ENCODE measurements at regions not wholly inside any gene's neighbourhood (a gene's known extent, or its start where the extent isn't known, plus 50 kb on each side); places are given as distances from the start of the nearest gene placed in this dataset.
"Not testable (repeated sequence)": the region's sequence is repeated elsewhere in the genome, so short reads cannot be mapped to it uniquely, and the experiment has no call there.

- no peak for DNase-seq
Measured at GRCh38 chr2:212766921-212767320, 228.3 kb upstream of the ERBB4 start.

DNA sequence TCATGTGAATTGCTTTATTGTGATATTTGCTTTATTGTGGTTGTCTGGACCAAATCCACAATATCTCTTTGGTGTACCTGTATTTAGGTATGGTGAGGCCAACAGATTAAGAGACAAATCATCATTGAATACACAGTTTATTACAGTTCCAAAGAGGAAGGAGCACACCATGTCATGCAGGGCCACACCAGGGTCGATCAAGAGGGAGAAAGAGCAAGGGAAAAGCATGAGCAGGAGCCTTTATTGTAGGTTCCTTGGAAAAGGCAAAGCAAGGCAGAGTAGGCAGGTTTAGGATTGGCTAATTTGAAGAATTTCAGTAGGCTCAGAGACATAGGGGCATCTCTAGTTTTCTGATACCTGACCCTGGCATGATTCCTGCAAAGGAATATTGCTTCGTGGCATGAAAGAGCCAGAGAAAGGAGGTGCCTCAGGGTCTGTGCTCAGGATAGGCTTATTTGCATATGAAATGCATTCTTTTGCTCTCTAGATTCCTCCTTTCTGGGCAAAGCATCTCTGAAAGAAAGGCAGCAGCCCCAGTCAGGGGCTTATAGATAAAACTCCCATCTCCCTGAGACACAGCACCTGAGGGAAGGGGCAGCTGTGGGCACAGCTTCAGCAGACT is 214.2 kb upstream of the ERBB4 start:
- no peak for DNase-seq

DNA sequence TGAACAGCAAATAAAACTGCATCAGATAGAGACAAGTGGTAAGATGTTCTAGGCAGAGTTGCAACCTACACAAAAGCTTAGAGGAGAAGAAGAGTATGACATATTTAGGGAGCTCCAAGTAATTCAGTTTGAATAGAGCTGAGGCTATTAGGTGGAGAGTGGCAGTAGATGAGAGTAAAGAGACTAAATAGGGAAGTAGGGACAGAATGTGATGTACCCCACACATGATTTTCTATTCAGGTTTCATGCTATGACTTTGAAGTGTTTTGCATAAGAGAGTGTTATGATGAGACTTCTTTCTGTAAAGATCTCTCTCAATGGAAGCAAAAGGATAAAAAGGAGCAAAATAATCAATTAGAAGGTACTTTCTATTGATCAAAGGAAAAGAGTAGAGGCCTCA is 206.8 kb upstream of the ERBB4 start:
- DNase-seq, result no peak

DNA sequence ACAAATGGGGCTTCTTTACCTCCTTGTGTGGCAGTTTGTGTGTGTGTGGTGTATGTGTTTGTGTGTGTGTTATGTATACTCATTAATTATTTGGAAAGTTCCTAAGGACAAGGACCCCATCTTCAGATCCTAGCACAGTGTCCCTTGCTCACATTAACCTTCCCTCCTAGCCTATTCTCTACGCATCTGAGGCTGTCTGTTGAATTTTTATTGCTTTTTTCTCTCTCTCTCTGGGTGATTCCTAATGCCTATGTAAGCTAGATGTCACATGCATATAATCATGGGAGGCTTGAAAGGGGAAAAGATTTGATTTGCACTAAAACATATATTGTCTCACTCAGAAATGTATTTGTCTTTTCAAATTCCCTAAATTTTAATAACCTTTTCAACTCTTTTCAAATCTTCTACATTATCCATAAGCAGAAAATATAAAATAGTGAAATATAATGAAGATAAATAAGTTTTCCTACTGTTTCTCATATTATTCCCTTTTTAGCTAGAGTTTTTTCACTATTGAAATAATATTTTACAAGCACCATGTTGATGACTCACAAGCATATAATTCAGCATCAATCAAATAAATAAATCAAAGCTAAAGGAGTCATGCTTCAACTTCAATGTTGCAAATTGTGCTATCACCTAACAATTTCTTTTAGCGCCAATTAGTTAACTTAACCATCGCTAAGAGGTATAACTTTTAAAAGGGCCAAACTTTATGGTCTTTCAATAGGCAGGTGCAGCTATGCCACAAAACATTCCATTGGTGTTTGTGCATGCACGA is 199.0 kb upstream of the ERBB4 start:
- DNase-seq, result no peak

DNA sequence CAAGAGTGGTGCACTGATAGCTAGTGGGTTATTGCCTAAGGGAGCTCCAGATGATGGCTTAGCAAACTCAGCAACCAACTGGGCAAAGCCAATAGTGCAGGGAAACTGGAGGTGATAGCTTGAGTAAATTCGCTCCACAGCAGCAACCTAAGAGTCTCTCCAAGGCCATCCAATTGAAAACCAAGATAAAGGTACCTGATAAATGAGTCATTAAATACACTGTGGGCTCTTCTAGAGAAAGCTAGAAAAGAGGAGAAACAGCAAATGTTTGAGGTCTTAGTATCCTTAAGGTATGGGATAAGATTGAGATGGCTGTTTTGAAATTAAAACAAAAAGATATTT is 197.8 kb upstream of the ERBB4 start:
- DNase-seq, result no peak

DNA sequence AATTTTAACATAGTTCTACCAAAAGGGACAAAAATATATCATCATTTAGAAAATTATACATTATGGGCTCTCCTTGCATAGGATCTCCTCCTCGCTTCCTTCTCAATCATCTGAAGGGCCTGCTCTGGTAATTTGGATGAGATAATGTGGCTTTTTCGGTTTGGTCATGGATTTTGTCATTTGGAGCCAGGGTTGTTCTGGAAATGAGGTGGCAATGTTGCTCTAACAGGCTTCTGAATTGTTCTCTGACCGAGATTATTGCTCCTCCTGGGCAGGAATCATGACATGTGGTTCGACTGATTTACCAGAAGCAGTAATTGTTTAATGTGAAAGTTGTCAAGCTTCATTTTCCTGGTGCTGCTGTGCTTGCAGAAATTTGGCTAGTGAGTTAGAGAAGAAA is 194.7 kb upstream of the ERBB4 start:
- DNase-seq, result no peak

GRCh38 chr2:212732860-212733259 is 194.3 kb upstream of the ERBB4 start:
- DNase-seq, result no peak

- no peak for DNase-seq
Measured at GRCh38 chr2:212730994-212731393, 192.4 kb upstream of the ERBB4 start.

GRCh38 chr2:212728717-212729116 is 190.1 kb upstream of the ERBB4 start:
- DNase-seq, result no peak

DNA sequence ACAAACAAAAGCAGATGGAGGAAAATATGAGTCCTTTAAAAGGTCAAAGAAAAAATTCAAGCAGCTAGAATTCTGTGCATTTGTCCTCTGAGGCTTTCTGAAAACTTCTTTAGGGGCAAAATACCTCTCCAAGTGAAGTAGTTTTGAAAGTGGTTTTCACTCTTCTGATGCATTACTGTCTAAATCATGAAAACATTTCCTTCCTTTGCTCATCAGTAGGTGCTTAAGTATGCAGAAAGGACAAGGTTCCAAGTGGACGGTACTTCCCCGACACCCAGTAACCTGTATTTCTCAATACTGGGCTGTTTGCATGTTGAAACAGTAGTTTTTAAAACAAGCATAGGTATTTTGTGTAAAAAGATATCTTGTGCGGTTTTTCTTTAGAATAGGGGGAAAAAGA is 189.1 kb upstream of the ERBB4 start:
- DNase-seq, result no peak

DNA sequence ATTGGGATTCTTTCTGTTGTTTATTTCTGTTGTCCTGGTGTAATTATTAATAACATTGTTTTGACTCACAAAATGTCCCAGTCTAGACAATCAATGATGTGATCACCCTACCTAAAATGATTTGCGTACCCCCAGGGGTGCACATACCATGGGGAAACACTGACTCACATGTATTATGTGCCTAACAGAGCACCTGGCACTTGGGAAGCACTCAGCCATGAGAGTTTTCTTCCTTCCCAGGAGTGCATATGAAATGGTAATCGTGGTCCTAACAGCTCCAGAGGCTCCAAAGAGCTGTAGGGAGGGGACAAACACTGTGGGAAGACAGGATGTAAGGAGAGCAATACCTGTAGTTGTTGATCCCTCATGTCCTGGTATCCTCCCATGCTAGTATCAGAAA is 187.8 kb upstream of the ERBB4 start:
- no peak for DNase-seq

DNA sequence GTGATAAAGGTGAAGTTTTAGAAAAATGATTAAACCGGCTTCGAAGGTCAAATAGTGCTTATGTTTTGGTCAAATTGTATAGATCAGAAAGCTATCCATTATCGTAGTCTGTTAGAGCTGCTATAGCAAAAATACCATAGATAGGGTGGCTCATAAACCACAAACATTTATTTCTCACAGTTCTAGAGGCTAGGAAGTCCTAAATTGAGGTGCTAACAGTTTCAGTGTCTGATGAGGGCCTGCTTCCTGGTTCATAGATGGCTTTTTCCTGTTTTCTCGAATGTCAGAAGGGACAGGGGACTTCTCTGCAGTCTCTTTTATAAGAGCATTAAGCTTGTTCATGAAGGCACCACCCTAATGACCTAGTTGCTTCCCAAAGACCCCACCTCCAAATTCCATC is 186.6 kb upstream of the ERBB4 start:
- no peak for DNase-seq

DNA sequence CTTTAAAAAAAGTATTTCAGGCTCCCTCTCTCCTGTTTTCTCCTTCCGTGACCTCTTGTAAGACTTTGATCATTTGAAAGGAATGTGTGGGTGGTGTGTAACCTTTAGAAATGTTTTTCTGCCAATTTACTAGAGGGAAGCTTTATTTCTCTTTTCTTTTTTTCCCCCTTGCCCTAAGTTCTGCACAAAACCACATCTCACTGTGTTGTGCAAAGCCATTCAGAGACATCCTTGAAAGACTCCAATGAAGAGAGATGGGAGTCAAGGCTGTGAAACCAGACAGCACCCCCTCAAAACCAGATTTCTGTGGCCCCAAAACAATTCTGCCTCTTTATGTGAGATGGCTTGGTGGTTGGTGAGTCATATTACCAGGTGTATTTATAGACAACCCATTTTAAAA is 184.6 kb upstream of the ERBB4 start:
- no peak for DNase-seq

DNA sequence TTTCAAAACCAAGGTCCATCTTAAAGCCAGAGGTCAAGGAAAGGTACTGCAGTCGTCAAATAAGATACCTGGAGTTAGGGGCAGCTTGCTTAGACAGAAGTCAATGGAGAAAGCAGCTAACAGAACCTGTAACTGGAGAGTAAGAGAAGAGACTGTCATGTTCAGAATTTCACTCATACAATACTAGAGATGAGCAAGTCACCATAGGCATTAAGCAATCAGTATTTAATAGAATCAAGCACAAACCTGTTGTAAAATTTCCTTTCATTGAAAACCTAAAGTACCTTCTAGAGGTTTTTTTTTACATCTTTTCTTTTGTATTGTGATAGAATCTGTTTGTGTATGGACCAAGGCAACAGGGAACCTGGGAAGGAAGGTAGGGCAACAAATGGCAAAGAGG is 183.4 kb upstream of the ERBB4 start:
- no peak for DNase-seq

GRCh38 chr2:212721026-212721451 is 182.4 kb upstream of the ERBB4 start:
- no peak for DNase-seq

DNA sequence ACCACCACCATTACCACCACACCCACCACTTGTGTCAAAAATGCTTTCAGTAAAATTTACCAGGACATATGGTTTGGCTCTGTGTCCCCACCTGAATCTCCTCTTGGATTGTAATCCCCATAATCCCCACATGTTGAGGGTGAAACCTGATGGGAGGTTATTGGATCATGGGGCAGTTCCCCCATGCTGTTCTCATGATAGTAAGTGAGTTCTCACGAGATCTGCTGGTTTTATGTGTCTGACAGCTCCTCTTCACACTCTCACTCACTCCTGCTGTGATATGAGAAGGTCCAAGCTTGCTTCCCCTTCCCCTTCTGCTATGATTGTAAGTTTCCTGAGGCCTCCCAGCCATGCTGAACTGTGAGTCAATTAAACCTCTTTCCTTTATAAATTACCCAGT is 176.8 kb upstream of the ERBB4 start:
- not testable (repeated sequence) for DNase-seq

- no peak for DNase-seq
Measured at GRCh38 chr2:212713681-212714080, 175.1 kb upstream of the ERBB4 start.

GRCh38 chr2:212712991-212713390 is 174.4 kb upstream of the ERBB4 start:
- no peak for DNase-seq

- DNase-seq, result no peak
Measured at GRCh38 chr2:212712466-212712865, 173.9 kb upstream of the ERBB4 start.

DNA sequence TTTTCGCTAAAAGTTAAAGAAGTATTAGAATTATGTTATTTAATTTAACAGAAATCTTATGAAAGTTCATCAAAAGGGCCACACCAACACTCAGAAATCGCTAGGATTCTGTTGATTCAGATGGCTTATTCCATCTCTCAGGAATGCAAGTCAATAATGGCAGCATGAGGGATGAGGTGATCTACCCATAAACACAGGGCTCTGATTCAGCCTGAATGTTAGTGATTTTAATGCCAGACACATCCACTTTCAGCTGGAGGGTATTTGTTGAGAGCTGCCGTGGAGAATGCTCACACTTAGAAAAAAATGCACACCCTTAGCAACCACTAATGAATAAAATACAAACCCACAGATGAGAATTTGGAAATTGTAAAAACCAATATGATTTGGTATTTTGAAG is 173.3 kb upstream of the ERBB4 start:
- DNase-seq, result no peak

DNA sequence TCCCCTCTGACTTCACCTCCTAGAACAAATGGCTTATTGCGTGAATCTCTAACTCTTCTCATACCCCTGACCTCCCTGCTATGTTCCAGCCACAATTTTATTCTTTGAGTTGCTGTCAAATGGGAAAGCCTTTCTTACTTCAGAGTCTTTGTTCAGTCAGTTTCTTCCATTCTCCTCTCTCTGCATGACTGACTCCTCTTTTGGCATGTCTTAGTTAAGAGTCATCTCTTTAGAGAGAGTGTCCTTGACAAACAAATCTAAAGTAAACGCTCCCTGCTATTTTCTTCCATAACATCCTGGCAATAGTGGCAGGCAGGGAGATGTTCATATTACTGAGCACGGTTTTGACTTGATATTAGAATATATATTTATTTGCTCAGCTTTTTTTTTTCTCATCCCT is 170.7 kb upstream of the ERBB4 start:
- no peak for DNase-seq

GRCh38 chr2:212708355-212708754 is 169.8 kb upstream of the ERBB4 start:
- no peak for DNase-seq

DNA sequence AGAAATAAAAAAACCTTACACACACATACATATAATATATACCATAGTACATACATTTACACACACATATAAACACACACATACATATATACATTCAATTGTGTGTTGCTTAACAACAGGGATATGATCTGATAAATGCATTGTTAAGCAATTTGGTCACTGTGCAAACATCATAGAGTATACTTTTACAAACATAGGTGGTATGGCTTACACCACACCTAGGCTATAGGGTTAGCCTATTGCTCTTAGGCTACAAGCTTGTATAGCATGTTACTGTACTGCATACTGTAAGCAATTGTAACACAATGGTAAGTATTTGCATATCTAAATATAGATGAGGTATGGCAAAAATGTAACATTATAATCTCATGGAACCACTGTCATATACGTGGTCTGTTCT is 156.8 kb upstream of the ERBB4 start:
- DNase-seq, result no peak

DNA sequence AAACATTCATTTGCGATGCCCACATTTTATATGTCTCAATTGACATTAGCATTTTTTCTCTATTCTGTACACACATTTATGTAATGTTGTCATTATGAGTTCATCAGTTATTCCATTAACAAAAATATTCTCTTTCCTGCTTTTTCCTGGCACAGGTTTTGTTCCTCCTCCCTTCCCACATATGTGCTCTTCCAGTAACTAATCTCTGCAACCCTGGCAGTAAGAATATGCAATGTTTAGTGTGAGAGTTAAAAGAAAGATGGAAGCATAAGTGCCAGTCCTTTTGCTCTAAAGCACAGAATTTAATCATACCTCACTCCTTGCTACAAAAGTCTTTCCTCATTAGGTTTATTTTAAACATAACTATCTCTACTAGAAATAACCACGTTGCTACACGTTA is 155.8 kb upstream of the ERBB4 start:
- no peak for DNase-seq

DNA sequence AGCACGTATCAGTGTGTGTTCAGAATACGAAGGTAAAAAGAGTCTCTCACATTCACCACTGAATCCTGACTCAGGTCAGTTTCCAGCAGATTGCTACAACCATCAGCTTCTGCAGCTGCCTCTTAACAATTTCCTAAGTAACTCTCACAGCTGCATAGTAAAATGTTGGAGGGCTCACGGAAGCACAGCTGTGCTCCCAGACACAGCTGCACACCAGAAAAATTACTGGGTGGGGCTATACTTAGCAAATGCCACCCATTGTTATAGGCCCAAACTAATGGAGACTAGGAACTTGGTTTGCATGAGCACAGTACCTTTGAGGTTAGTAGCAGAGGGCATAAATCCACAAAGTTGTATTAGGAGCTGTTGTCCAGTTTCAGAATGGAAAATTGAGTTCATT is 153.9 kb upstream of the ERBB4 start:
- DNase-seq, result no peak

Measured in NCI-H1694 treated with DMSO at 0.1 percent for 48 hours (cell line).